Kidney (tissue), 13 donors: ENCODE measurements at regions not wholly inside any gene's neighbourhood (a gene's known extent, or its start where the extent isn't known, plus 50 kb on each side); places are given as distances from the start of the nearest gene placed in this dataset.

Experiments used
- DNase-seq, 5 donors: peaks; one replicate each; pipeline ENCODE4 v3.0.0-alpha.2; 2013 to 2020
- FAIRE-seq: peaks from 2 replicates; lab custom pipeline; 2012; peaks lifted over from hg19 to GRCh38; lab: Jason Lieb, UNC
- H3K27ac ChIP-seq, 2 donors: one replicate each; pipeline ENCODE4 v1.7.0; 2013; ENCODE audit warnings: low read depth in 2 of 2, low read length in 2 of 2, inconsistent platforms in 1 of 2
- H3K27me3 ChIP-seq: one replicate; pipeline ENCODE4 v1.7.1; 2013; ENCODE audit warnings: low read length, inconsistent platforms; ENCODE audit not compliant: control insufficient read depth, insufficient read depth
- H3K36me3 ChIP-seq, 3 donors: one replicate each; pipeline versions ENCODE4 v1.7.0 to v1.7.1; 2013; ENCODE audit warnings: low read length in 3 of 3, control low read depth in 1 of 3, inconsistent platforms in 1 of 3; ENCODE audit not compliant: insufficient read depth in 3 of 3, control insufficient read depth in 2 of 3
- H3K4me1 ChIP-seq, 3 donors: one replicate each; pipeline versions ENCODE4 v1.7.0 to v1.7.1; 2013; ENCODE audit warnings: low read length in 3 of 3, inconsistent platforms in 1 of 3, low read depth in 1 of 3; ENCODE audit not compliant: control insufficient read depth in 2 of 3, insufficient read depth in 2 of 3
- H3K4me3 ChIP-seq, 3 donors: one replicate each; pipeline versions ENCODE4 v1.7.0 to v1.8.1; 2013; ENCODE audit warnings: low read length in 3 of 3, control low read depth in 1 of 3, inconsistent platforms in 1 of 3
- H3K9ac ChIP-seq, 3 donors: one replicate each; pipeline versions ENCODE4 v1.7.0 to v1.7.1; 2013; ENCODE audit warnings: low read length in 3 of 3, control low read depth in 1 of 3, inconsistent platforms in 1 of 3
- H3K9me3 ChIP-seq, 3 donors: one replicate each; pipeline versions ENCODE4 v1.7.0 to v1.7.1; 2013; ENCODE audit warnings: low read length in 3 of 3, control low read depth in 1 of 3, inconsistent platforms in 1 of 3; ENCODE audit not compliant: control insufficient read depth in 2 of 3, insufficient read depth in 1 of 3
- intact Hi-C: fragments of 100-400 bp; cut with DNase I; formaldehyde crosslinking; loops from one replicate; pipeline ENCODE4 v1.11.1; 2022
- TF ChIP-seq, protein P1 (sequence below): IDR thresholded peaks from 3 replicates; pipeline ENCODE4 v1.5.1; 2012; ENCODE audit warnings: mild to moderate bottlenecking, moderate library complexity, borderline replicate concordance; ENCODE audit not compliant: insufficient read depth; ENCODE audit errors: extremely low read depth
- donor health status: control.
- donor health status: control.
- donor health status: control.
- donor health status: control.
- donor health status: control.
- donor health status: DM: yes; HTN: yes; CAD: no.
- donor health status: Normal renal cell carcinoma (clear cell type).

GRCh38 chr12:23431006-23431405, 518.5 kb downstream of the SOX5 start:
- Histone ChIP-seq H3K27me3 (no peaks in the 10 kb centered on the region), H3K27ac (no peak overlapping the region), H3K9ac (no peak overlapping the region), H3K36me3 (no peaks in the 10 kb centered on the region), H3K4me3 (no peak overlapping the region), H3K4me1 (no peaks in the 10 kb centered on the region), H3K9me3 (no peaks in the 10 kb centered on the region)
- DNase-seq = no peak
- no peak for FAIRE-seq
- intact Hi-C loops = no loop called here
- TF ChIP-seq, protein P1, sequence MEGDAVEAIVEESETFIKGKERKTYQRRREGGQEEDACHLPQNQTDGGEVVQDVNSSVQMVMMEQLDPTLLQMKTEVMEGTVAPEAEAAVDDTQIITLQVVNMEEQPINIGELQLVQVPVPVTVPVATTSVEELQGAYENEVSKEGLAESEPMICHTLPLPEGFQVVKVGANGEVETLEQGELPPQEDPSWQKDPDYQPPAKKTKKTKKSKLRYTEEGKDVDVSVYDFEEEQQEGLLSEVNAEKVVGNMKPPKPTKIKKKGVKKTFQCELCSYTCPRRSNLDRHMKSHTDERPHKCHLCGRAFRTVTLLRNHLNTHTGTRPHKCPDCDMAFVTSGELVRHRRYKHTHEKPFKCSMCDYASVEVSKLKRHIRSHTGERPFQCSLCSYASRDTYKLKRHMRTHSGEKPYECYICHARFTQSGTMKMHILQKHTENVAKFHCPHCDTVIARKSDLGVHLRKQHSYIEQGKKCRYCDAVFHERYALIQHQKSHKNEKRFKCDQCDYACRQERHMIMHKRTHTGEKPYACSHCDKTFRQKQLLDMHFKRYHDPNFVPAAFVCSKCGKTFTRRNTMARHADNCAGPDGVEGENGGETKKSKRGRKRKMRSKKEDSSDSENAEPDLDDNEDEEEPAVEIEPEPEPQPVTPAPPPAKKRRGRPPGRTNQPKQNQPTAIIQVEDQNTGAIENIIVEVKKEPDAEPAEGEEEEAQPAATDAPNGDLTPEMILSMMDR = no peak

GRCh38 chr12:23433121-23433520, 516.3 kb downstream of the SOX5 start:
- TF ChIP-seq, protein P1 = no peak
- intact Hi-C loops = no loop called here
- DNase-seq (no peak), FAIRE-seq (no peak)
- no peaks in the 10 kb centered on the region for H3K27me3 ChIP-seq
- H3K36me3 ChIP-seq = no peaks in the 10 kb centered on the region
- no peaks in the 10 kb centered on the region for H3K4me1 ChIP-seq
- H3K4me3 ChIP-seq = no peak overlapping the region
- H3K9me3 ChIP-seq = no peaks in the 10 kb centered on the region
- no peak overlapping the region for H3K27ac ChIP-seq
- H3K9ac ChIP-seq = no peak overlapping the region

- Histone ChIP-seq H3K9me3 (no peaks in the 10 kb centered on the region), H3K36me3 (no peaks in the 10 kb centered on the region), H3K27ac (no peak overlapping the region), H3K4me1 (no peaks in the 10 kb centered on the region), H3K9ac (no peak overlapping the region), H3K27me3 (no peaks in the 10 kb centered on the region), H3K4me3 (no peak overlapping the region)
- no peak for FAIRE-seq
- TF ChIP-seq, protein P1 = no peak
- no peak for DNase-seq
- intact Hi-C loops = no loop called here
These were observed 515.3 kb downstream of the SOX5 start for GRCh38 chr12:23434154-23434553.

GRCh38 chr12:23446746-23447145, 502.7 kb downstream of the SOX5 start:
- DNase-seq (no peak), FAIRE-seq (no peak)
- Histone ChIP-seq H3K27ac (no peak overlapping the region), H3K4me3 (no peak overlapping the region), H3K36me3 (no peaks in the 10 kb centered on the region), H3K9ac (no peak overlapping the region), H3K4me1 (no peaks in the 10 kb centered on the region), H3K27me3 (no peaks in the 10 kb centered on the region), H3K9me3 (no peaks in the 10 kb centered on the region)
- intact Hi-C loops = no loop called here
- TF ChIP-seq, protein P1 = no peak
